ENCODE measurements at regions not wholly inside any gene's neighbourhood (a gene's known extent, or its start where the extent isn't known, plus 50 kb on each side); places are given as distances from the start of the nearest gene placed in this dataset.
A peak's percentile ranks its signal among the peaks of the same experiment; 100 is the strongest.

- FAIRE-seq (no peak), DNase-seq (no peak)
- no peaks in the 10 kb centered on the region for H3K9me3 ChIP-seq (ENCODE audit: control insufficient read depth in 2 of 2, insufficient read depth in 1 of 2, low read depth in 1 of 2, low read length in 1 of 2)
- peaks cover 0 to 43% (median 11%) of the 10 kb centered on the region in 3 donors for H3K4me1 ChIP-seq (ENCODE audit: control insufficient read depth in 3 of 3, insufficient read depth in 2 of 3, low read depth in 1 of 3, low read length in 2 of 3)
- H3K27me3 ChIP-seq (ENCODE audit: control insufficient read depth in 3 of 3, insufficient read depth in 3 of 3, low read length in 3 of 3): no peaks in the 10 kb centered on the region
- WGBS, 3 donors: 69 to 79% (median 73%) methylated on average over 4 of the region's 4 CpGs
- H3K36me3 ChIP-seq (ENCODE audit: control insufficient read depth in 3 of 3, insufficient read depth in 2 of 3, low read depth in 1 of 3, low read length in 3 of 3): no peaks in the 10 kb centered on the region
- H3K27ac ChIP-seq (ENCODE audit: low read depth in 1 of 3, low read length in 2 of 3): peak overlapping the region in 1 of 3 donors; percentile 16
- no peak overlapping the region for H3K4me3 ChIP-seq (ENCODE audit: low read depth in 1 of 3, low read length in 3 of 3)
These were observed 174.8 kb upstream of the TNC start for GRCh38 chr9:115292584-115293279.

GRCh38 chr9:115295734-115296133 lies 177.8 kb upstream of the TNC start:
- FAIRE-seq: no peak
- no peaks in the 10 kb centered on the region for H3K27me3 ChIP-seq (ENCODE audit: control insufficient read depth in 3 of 3, insufficient read depth in 3 of 3, low read length in 3 of 3)
- H3K4me3 ChIP-seq (ENCODE audit: low read depth in 1 of 3, low read length in 3 of 3): no peak overlapping the region
- H3K27ac ChIP-seq (ENCODE audit: low read depth in 1 of 3, low read length in 2 of 3): peak overlapping the region in 1 of 3 donors; percentile 73
- DNase-seq: peak; percentile 73 to 86
- no peaks in the 10 kb centered on the region for H3K36me3 ChIP-seq (ENCODE audit: control insufficient read depth in 3 of 3, insufficient read depth in 2 of 3, low read depth in 1 of 3, low read length in 3 of 3)
- H3K9me3 ChIP-seq (ENCODE audit: control insufficient read depth in 2 of 2, insufficient read depth in 1 of 2, low read depth in 1 of 2, low read length in 1 of 2): no peaks in the 10 kb centered on the region
- peaks cover 0 to 39% (median 11%) of the 10 kb centered on the region in 3 donors for H3K4me1 ChIP-seq (ENCODE audit: control insufficient read depth in 3 of 3, insufficient read depth in 2 of 3, low read depth in 1 of 3, low read length in 2 of 3)
- 18 to 44% (median 35%) methylated on average over 2 of the region's 2 CpGs for WGBS, 3 donors

- no peak for DNase-seq
- no peak for FAIRE-seq
- 39 to 69% (median 54%) methylated on average over 1 of the region's 1 CpG for WGBS, 3 donors
- H3K36me3 ChIP-seq (ENCODE audit: control insufficient read depth in 3 of 3, insufficient read depth in 2 of 3, low read depth in 1 of 3, low read length in 3 of 3): no peaks in the 10 kb centered on the region
- H3K4me3 ChIP-seq (ENCODE audit: low read depth in 1 of 3, low read length in 3 of 3): no peak overlapping the region
- H3K27ac ChIP-seq (ENCODE audit: low read depth in 1 of 3, low read length in 2 of 3): no peak overlapping the region
- H3K4me1 ChIP-seq (ENCODE audit: control insufficient read depth in 3 of 3, insufficient read depth in 2 of 3, low read depth in 1 of 3, low read length in 2 of 3): peaks cover 0 to 32% (median 11%) of the 10 kb centered on the region in 3 donors
- no peaks in the 10 kb centered on the region for H3K9me3 ChIP-seq (ENCODE audit: control insufficient read depth in 2 of 2, insufficient read depth in 1 of 2, low read depth in 1 of 2, low read length in 1 of 2)
- no peaks in the 10 kb centered on the region for H3K27me3 ChIP-seq (ENCODE audit: control insufficient read depth in 3 of 3, insufficient read depth in 3 of 3, low read length in 3 of 3)
These were observed 179.0 kb upstream of the TNC start for GRCh38 chr9:115296831-115297565.

- H3K9me3 ChIP-seq (ENCODE audit: control insufficient read depth in 2 of 2, insufficient read depth in 1 of 2, low read depth in 1 of 2, low read length in 1 of 2): no peaks in the 10 kb centered on the region
- DNase-seq: no peak
- H3K4me3 ChIP-seq (ENCODE audit: low read depth in 1 of 3, low read length in 3 of 3): no peak overlapping the region
- FAIRE-seq: no peak
- H3K36me3 ChIP-seq (ENCODE audit: control insufficient read depth in 3 of 3, insufficient read depth in 2 of 3, low read depth in 1 of 3, low read length in 3 of 3): no peaks in the 10 kb centered on the region
- peaks cover 0 to 14% (median 3%) of the 10 kb centered on the region in 3 donors for H3K4me1 ChIP-seq (ENCODE audit: control insufficient read depth in 3 of 3, insufficient read depth in 2 of 3, low read depth in 1 of 3, low read length in 2 of 3)
- H3K27me3 ChIP-seq (ENCODE audit: control insufficient read depth in 3 of 3, insufficient read depth in 3 of 3, low read length in 3 of 3): no peaks in the 10 kb centered on the region
- H3K27ac ChIP-seq (ENCODE audit: low read depth in 1 of 3, low read length in 2 of 3): no peak overlapping the region
- 50 to 87% (median 81%) methylated on average over 1 of the region's 1 CpG for WGBS, 3 donors
These were observed 182.2 kb upstream of the TNC start for GRCh38 chr9:115300116-115300515.

GRCh38 chr9:115300874-115301273 lies 182.9 kb upstream of the TNC start:
- H3K36me3 ChIP-seq (ENCODE audit: control insufficient read depth in 3 of 3, insufficient read depth in 2 of 3, low read depth in 1 of 3, low read length in 3 of 3): no peaks in the 10 kb centered on the region
- 84 to 88% (median 86%) methylated on average over 2 of the region's 2 CpGs for WGBS, 3 donors
- DNase-seq (no peak), FAIRE-seq (no peak)
- H3K4me3 ChIP-seq (ENCODE audit: low read depth in 1 of 3, low read length in 3 of 3): no peak overlapping the region
- H3K4me1 ChIP-seq (ENCODE audit: control insufficient read depth in 3 of 3, insufficient read depth in 2 of 3, low read depth in 1 of 3, low read length in 2 of 3): peaks cover 0 to 9% (median 0%) of the 10 kb centered on the region in 3 donors
- no peaks in the 10 kb centered on the region for H3K9me3 ChIP-seq (ENCODE audit: control insufficient read depth in 2 of 2, insufficient read depth in 1 of 2, low read depth in 1 of 2, low read length in 1 of 2)
- no peak overlapping the region for H3K27ac ChIP-seq (ENCODE audit: low read depth in 1 of 3, low read length in 2 of 3)
- no peaks in the 10 kb centered on the region for H3K27me3 ChIP-seq (ENCODE audit: control insufficient read depth in 3 of 3, insufficient read depth in 3 of 3, low read length in 3 of 3)

GRCh38 chr9:115301581-115301980 lies 183.6 kb upstream of the TNC start:
- no peak for DNase-seq

GRCh38 chr9:115305543-115305942 lies 187.6 kb upstream of the TNC start:
- H3K36me3 ChIP-seq (ENCODE audit: control insufficient read depth in 3 of 3, insufficient read depth in 2 of 3, low read depth in 1 of 3, low read length in 3 of 3): no peaks in the 10 kb centered on the region
- WGBS, 3 donors: 52 to 69% (median 59%) methylated on average over 3 of the region's 3 CpGs
- no peak for DNase-seq
- H3K4me1 ChIP-seq (ENCODE audit: control insufficient read depth in 3 of 3, insufficient read depth in 2 of 3, low read depth in 1 of 3, low read length in 2 of 3): no peaks in the 10 kb centered on the region
- no peak overlapping the region for H3K4me3 ChIP-seq (ENCODE audit: low read depth in 1 of 3, low read length in 3 of 3)
- H3K27ac ChIP-seq (ENCODE audit: low read depth in 1 of 3, low read length in 2 of 3): no peak overlapping the region
- H3K27me3 ChIP-seq (ENCODE audit: control insufficient read depth in 3 of 3, insufficient read depth in 3 of 3, low read length in 3 of 3): no peaks in the 10 kb centered on the region
- no peaks in the 10 kb centered on the region for H3K9me3 ChIP-seq (ENCODE audit: control insufficient read depth in 2 of 2, insufficient read depth in 1 of 2, low read depth in 1 of 2, low read length in 1 of 2)
- no peak for FAIRE-seq

More at GRCh38 chr9:115301581-115301980, 183.6 kb upstream of the TNC start:
- H3K4me1 ChIP-seq (ENCODE audit: control insufficient read depth in 3 of 3, insufficient read depth in 2 of 3, low read depth in 1 of 3, low read length in 2 of 3): peaks cover 0 to 4% (median 0%) of the 10 kb centered on the region in 3 donors
- no peaks in the 10 kb centered on the region for H3K27me3 ChIP-seq (ENCODE audit: control insufficient read depth in 3 of 3, insufficient read depth in 3 of 3, low read length in 3 of 3)
- no peaks in the 10 kb centered on the region for H3K36me3 ChIP-seq (ENCODE audit: control insufficient read depth in 3 of 3, insufficient read depth in 2 of 3, low read depth in 1 of 3, low read length in 3 of 3)
- 85 to 89% (median 88%) methylated on average over 5 of the region's 5 CpGs for WGBS, 3 donors
- no peak overlapping the region for H3K27ac ChIP-seq (ENCODE audit: low read depth in 1 of 3, low read length in 2 of 3)
- no peaks in the 10 kb centered on the region for H3K9me3 ChIP-seq (ENCODE audit: control insufficient read depth in 2 of 2, insufficient read depth in 1 of 2, low read depth in 1 of 2, low read length in 1 of 2)
- no peak for FAIRE-seq
- no peak overlapping the region for H3K4me3 ChIP-seq (ENCODE audit: low read depth in 1 of 3, low read length in 3 of 3)

- Histone ChIP-seq H3K27me3 (ENCODE audit: control insufficient read depth in 3 of 3, insufficient read depth in 3 of 3, low read length in 3 of 3) (no peaks in the 10 kb centered on the region), H3K27ac (ENCODE audit: low read depth in 1 of 3, low read length in 2 of 3) (no peak overlapping the region), H3K4me3 (ENCODE audit: low read depth in 1 of 3, low read length in 3 of 3) (no peak overlapping the region), H3K9me3 (ENCODE audit: control insufficient read depth in 2 of 2, insufficient read depth in 1 of 2, low read depth in 1 of 2, low read length in 1 of 2) (no peaks in the 10 kb centered on the region), H3K4me1 (ENCODE audit: control insufficient read depth in 3 of 3, insufficient read depth in 2 of 3, low read depth in 1 of 3, low read length in 2 of 3) (no peaks in the 10 kb centered on the region), H3K36me3 (ENCODE audit: control insufficient read depth in 3 of 3, insufficient read depth in 2 of 3, low read depth in 1 of 3, low read length in 3 of 3) (no peaks in the 10 kb centered on the region)
- FAIRE-seq (no peak), DNase-seq (no peak)
- WGBS, 3 donors: 65 to 79% (median 68%) methylated on average over 2 of the region's 2 CpGs
These were observed 188.9 kb upstream of the TNC start for GRCh38 chr9:115306865-115307264.
